H1 (cell line): ENCODE measurements at regions not wholly inside any gene's neighbourhood (a gene's known extent, or its start where the extent isn't known, plus 50 kb on each side); places are given as distances from the start of the nearest gene placed in this dataset.
A peak's percentile ranks its signal among the peaks of the same experiment; 100 is the strongest.
"Not testable (repeated sequence)": the region's sequence is repeated elsewhere in the genome, so short reads cannot be mapped to it uniquely, and the experiment has no call there.

Source experiments
- CTCF ChIA-PET: fragments of 300-600 bp; sonication (Branson Sonifier 250); formaldehyde crosslinking; loops from one replicate; lab custom pipeline; 2021; ENCODE audit not compliant: partially characterized antibody; lab: Charles Lee
- POLR2A ChIA-PET: fragments of 300-600 bp; sonication (Branson Sonifier 250); formaldehyde crosslinking; loops from one replicate; lab custom pipeline; 2021; ENCODE audit warnings: inconsistent platforms; ENCODE audit not compliant: partially characterized antibody; lab: Charles Lee
- DNase-seq, 2 experiments: peaks; one replicate each; pipeline versions ENCODE4 v3.0.0 to v3.0.0-alpha.2; 2010 to 2022; ENCODE audit warnings: low spot score in 2 of 2, low read depth in 1 of 2, mixed read lengths in 1 of 2
- FAIRE-seq: peaks from 2 replicates; lab custom pipeline; 2011; peaks lifted over from hg19 to GRCh38; lab: Jason Lieb, UNC
- H2AFZ ChIP-seq: 2 replicates; pipeline ENCODE4 v1.8.1; 2012; ENCODE audit warnings: low read length, inconsistent platforms
- H2AK5ac ChIP-seq: 2 replicates; pipeline ENCODE4 v1.6.1; 2013; ENCODE audit warnings: low read depth, low read length
- H2BK120ac ChIP-seq: replicated peaks from 2 replicates; pipeline ENCODE3; 2013; ENCODE audit warnings: low read depth, low read length, inconsistent platforms
- H2BK12ac ChIP-seq: 2 replicates; pipeline ENCODE4 v1.6.1; 2013; ENCODE audit warnings: low read depth, low read length
- H2BK15ac ChIP-seq: 2 replicates; pipeline ENCODE4 v1.6.1; 2013; ENCODE audit warnings: low read length
- H2BK20ac ChIP-seq: 2 replicates; pipeline ENCODE4 v1.6.1; 2013; ENCODE audit warnings: low read length
- H2BK5ac ChIP-seq: 2 replicates; pipeline ENCODE4 v1.6.1; 2013; ENCODE audit warnings: low read depth, low read length
- H3K14ac ChIP-seq: 2 replicates; pipeline ENCODE4 v1.6.1; 2013; ENCODE audit warnings: inconsistent platforms; ENCODE audit not compliant: insufficient read length
- H3K18ac ChIP-seq: 2 replicates; pipeline ENCODE4 v1.6.1; 2013; ENCODE audit warnings: low read length; ENCODE audit errors: extremely low read depth
- H3K23ac ChIP-seq: 2 replicates; pipeline ENCODE4 v1.6.1; 2013; ENCODE audit warnings: inconsistent platforms; ENCODE audit not compliant: insufficient read length
- H3K23me2 ChIP-seq: 2 replicates; pipeline ENCODE4 v1.6.1; 2013; ENCODE audit warnings: low read depth, low read length
- H3K27ac ChIP-seq: 2 replicates; pipeline ENCODE4 v1.6.1; 2011; ENCODE audit warnings: low read depth, low read length, inconsistent platforms
- H3K27me3 ChIP-seq, 4 experiments: replicated peaks in 1 of 4; 1 replicate in 1 of 4; 2 replicates in 3 of 4; pipeline versions ENCODE4 v1.6.1 to v1.8.1; 2011 to 2013; ENCODE audit warnings: low read length in 3 of 4, mild to moderate bottlenecking in 3 of 4, inconsistent platforms in 2 of 4, mixed read lengths in 2 of 4, moderate library complexity in 1 of 4; ENCODE audit not compliant: control insufficient read depth in 3 of 4, insufficient read depth in 3 of 4; ENCODE audit errors: extremely low read depth in 1 of 4
- H3K36me3 ChIP-seq, 4 experiments: 2 replicates each; pipeline versions ENCODE4 v1.6.1 to v1.8.1; 2011 to 2013; ENCODE audit warnings: mild to moderate bottlenecking in 4 of 4, low read length in 3 of 4, moderate library complexity in 2 of 4, control low read depth in 1 of 4, inconsistent platforms in 1 of 4; ENCODE audit not compliant: insufficient read depth in 4 of 4, control insufficient read depth in 2 of 4
- H3K4ac ChIP-seq: replicated peaks from 2 replicates; pipeline ENCODE3; 2013; ENCODE audit warnings: low read length, low read depth, mixed read lengths, inconsistent platforms; ENCODE audit not compliant: insufficient read length
- H3K4me1 ChIP-seq, 4 experiments: replicated peaks in 1 of 4; 1 replicate in 1 of 4; 2 replicates in 3 of 4; pipeline versions ENCODE4 v1.6.1 to v1.8.1; 2011 to 2013; ENCODE audit warnings: low read length in 3 of 4, inconsistent platforms in 2 of 4, mixed read lengths in 1 of 4; ENCODE audit not compliant: insufficient read depth in 4 of 4, control insufficient read depth in 3 of 4
- H3K4me2 ChIP-seq, 2 experiments: 2 replicates each; pipeline versions ENCODE4 v1.6.1 to v1.8.1; 2011 to 2013; ENCODE audit warnings: low read depth in 2 of 2, low read length in 2 of 2, control low read depth in 1 of 2, inconsistent platforms in 1 of 2, mild to moderate bottlenecking in 1 of 2; ENCODE audit not compliant: insufficient read depth in 1 of 2
- H3K4me3 ChIP-seq, 4 experiments: fragments of 200-600, 300-600 bp in 1 of 4; sonication (generic), shearing (Covaris generic), sonication (Bioruptor Twin) in 1 of 4; 2 replicates each; pipeline versions ENCODE4 v1.5.1 to v1.8.1; 2011 to 2016; ENCODE audit warnings: low read length in 4 of 4, low read depth in 3 of 4, control low read depth in 2 of 4, inconsistent platforms in 2 of 4, mild to moderate bottlenecking in 2 of 4, mixed read lengths in 1 of 4, moderate library complexity in 1 of 4; ENCODE audit not compliant: insufficient read depth in 2 of 4; ENCODE audit errors: extremely low read depth in 1 of 4
- H3K56ac ChIP-seq: replicated peaks from 2 replicates; pipeline ENCODE3; 2013; ENCODE audit warnings: low read depth, mild to moderate bottlenecking, mixed read lengths, low read length, inconsistent platforms; ENCODE audit not compliant: insufficient read length
- H3K79me1 ChIP-seq: 2 replicates; pipeline ENCODE4 v1.6.1; 2013; ENCODE audit warnings: low read depth, low read length, control low read depth
- H3K79me2 ChIP-seq, 2 experiments: 2 replicates each; pipeline versions ENCODE4 v1.6.1 to v1.8.1; 2012 to 2013; ENCODE audit warnings: low read length in 2 of 2, mild to moderate bottlenecking in 2 of 2, inconsistent platforms in 1 of 2; ENCODE audit not compliant: insufficient read depth in 2 of 2, control insufficient read depth in 1 of 2
- H3K9ac ChIP-seq, 4 experiments: replicated peaks in 1 of 4; 1 replicate in 1 of 4; 2 replicates in 3 of 4; pipeline versions ENCODE4 v1.6.1 to v1.8.1; 2011 to 2013; ENCODE audit warnings: low read depth in 3 of 4, low read length in 3 of 4, control low read depth in 2 of 4, mild to moderate bottlenecking in 2 of 4, moderate library complexity in 2 of 4, inconsistent platforms in 1 of 4; ENCODE audit errors: extremely low read depth in 1 of 4
- H3K9me3 ChIP-seq, 2 experiments: 2 replicates each; pipeline versions ENCODE4 v1.6.1 to v1.8.1; 2012 to 2013; ENCODE audit warnings: mild to moderate bottlenecking in 2 of 2, moderate library complexity in 2 of 2, control low read depth in 1 of 2, inconsistent platforms in 1 of 2, low read depth in 1 of 2, low read length in 1 of 2, mixed read lengths in 1 of 2; ENCODE audit not compliant: insufficient read depth in 2 of 2
- H4K20me1 ChIP-seq, 2 experiments: replicated peaks in 1 of 2; 2 replicates each; pipeline versions ENCODE3 to v1.8.1; 2011 to 2013; ENCODE audit warnings: inconsistent platforms in 2 of 2, low read length in 2 of 2, mild to moderate bottlenecking in 1 of 2; ENCODE audit not compliant: insufficient read depth in 2 of 2, control insufficient read depth in 1 of 2
- H4K5ac ChIP-seq: 2 replicates; pipeline ENCODE4 v1.6.1; 2013; ENCODE audit warnings: low read length, low read depth, mixed read lengths, inconsistent platforms; ENCODE audit not compliant: insufficient read length
- H4K8ac ChIP-seq: 2 replicates; pipeline ENCODE4 v1.8.0; 2013; ENCODE audit warnings: mild to moderate bottlenecking, moderate library complexity, low read length, inconsistent platforms; ENCODE audit not compliant: insufficient read depth; ENCODE audit errors: extremely low read depth
- H4K91ac ChIP-seq: replicated peaks from 2 replicates; pipeline ENCODE3; 2013; ENCODE audit warnings: low read length, mixed read lengths, inconsistent platforms; ENCODE audit not compliant: insufficient read length
- WGBS, 2 experiments: shearing (Covaris generic) in 1 of 2; methylation state at CpG; one replicate each; pipeline versions ENCODE4 v1.1.6 to v1.1.7; 2013 to 2015; ENCODE audit warnings: low lambda C conversion rate in 2 of 2, mixed read lengths in 2 of 2, inconsistent platforms in 1 of 2, low coverage in 1 of 2, missing lambda C conversion rate in 1 of 2; ENCODE audit not compliant: insufficient replicate concordance in 2 of 2, insufficient coverage in 1 of 2, insufficient read length in 1 of 2; ENCODE audit errors: extremely low coverage in 1 of 2, missing lambda C conversion rate in 1 of 2; 5-methylcytosine and 5-hydroxymethylcytosine counted together

DNA sequence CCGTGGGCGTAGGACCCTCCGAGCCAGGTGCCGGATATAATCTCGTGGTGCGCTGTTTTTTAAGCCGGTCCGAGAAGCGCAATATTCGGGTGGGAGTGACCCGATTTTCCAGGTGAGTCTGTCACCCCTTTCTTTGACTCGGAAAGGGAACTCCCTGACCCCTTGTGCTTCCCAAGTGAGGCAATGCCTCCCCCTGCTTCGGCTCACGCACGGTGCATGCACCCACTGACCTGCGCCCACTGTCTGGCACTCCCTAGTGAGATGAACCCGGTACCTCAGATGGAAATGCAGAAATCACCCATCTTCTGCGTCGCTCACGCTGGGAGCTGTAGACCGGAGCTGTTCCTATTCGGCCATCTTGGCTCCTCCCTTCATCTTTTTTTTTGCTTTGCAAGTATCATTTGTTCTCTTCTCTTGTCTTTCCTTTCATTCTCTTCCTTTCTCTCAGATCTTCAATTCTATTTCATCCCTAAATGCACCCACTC lies 50.2 kb upstream of the CSNK1A1L start:
- H3K27me3 ChIP-seq, H2BK20ac ChIP-seq, FAIRE-seq, H3K9me3 ChIP-seq, H3K4me1 ChIP-seq, H3K9ac ChIP-seq, H3K36me3 ChIP-seq, H2AFZ ChIP-seq, H3K27ac ChIP-seq, H3K4ac ChIP-seq, H3K4me2 ChIP-seq, H3K14ac ChIP-seq, H4K5ac ChIP-seq, H3K23ac ChIP-seq, H3K18ac ChIP-seq, H2BK5ac ChIP-seq, H2AK5ac ChIP-seq, H3K56ac ChIP-seq, H3K79me1 ChIP-seq, H3K79me2 ChIP-seq, H2BK15ac ChIP-seq, H2BK120ac ChIP-seq, H4K8ac ChIP-seq, H4K20me1 ChIP-seq, H2BK12ac ChIP-seq, H3K23me2 ChIP-seq, H4K91ac ChIP-seq: not testable (repeated sequence)
- DNase-seq = peak in 1 of 2 experiments; percentile 55
- WGBS, 2 experiments = 97% methylated on average over 19 of the region's 22 CpGs; no CpG with 5 or more reads in 1 of the 2 experiments
- ChIA-PET CTCF (interaction anchor here (0.6 to 0.8 kb wide), 2 partner anchors 16 to 20 kb away, joined by 3 to 6 read pairs; no protein-coding TSS in a partner anchor), POLR2A (interaction anchor here (1.1 kb wide), 1 partner anchor 10 kb away, joined by 3 read pairs; no protein-coding TSS in a partner anchor)
- peak overlapping the region in 1 of 4 experiments; percentile 18; a peak in 1 of 8 replicates for H3K4me3 ChIP-seq
